ENCODE measurements at regions not wholly inside any gene's neighbourhood (a gene's known extent, or its start where the extent isn't known, plus 50 kb on each side); places are given as distances from the start of the nearest gene placed in this dataset.
"Not testable (repeated sequence)": the region's sequence is repeated elsewhere in the genome, so short reads cannot be mapped to it uniquely, and the experiment has no call there.

- TF ChIP-seq EZH2 (IDR thresholded peaks at IDR 0.05); FOXP2 (optimal IDR thresholded peaks at IDR 0.05; ENCODE audit: control extremely low read depth, extremely low read length, insufficient read depth): not testable (repeated sequence)
Measured at GRCh38 chr12:31183107-31183506, 109.4 kb downstream of the DDX11 start.
